Stomach (tissue), 8 donors: ENCODE measurements at regions not wholly inside any gene's neighbourhood (a gene's known extent, or its start where the extent isn't known, plus 50 kb on each side); places are given as distances from the start of the nearest gene placed in this dataset.

Source experiments
- DNase-seq, 2 donors: peaks; one replicate each; pipeline versions ENCODE4 v3.0.0 to v3.0.0-alpha.2; 2013 to 2019
- H3K27ac ChIP-seq, 5 donors: fragments of 200-600 bp in 4 of 5; sonication (generic) in 4 of 5; one replicate each; pipeline ENCODE4 v1.5.1; 2013 to 2019; ENCODE audit warnings: mild to moderate bottlenecking in 1 of 5, moderate library complexity in 1 of 5
- H3K27me3 ChIP-seq, 3 donors: fragments of 200-600 bp; sonication (generic); one replicate each; pipeline ENCODE4 v1.5.1; 2017 to 2019; ENCODE audit warnings: mixed run types in 1 of 3
- H3K36me3 ChIP-seq, 4 donors: fragments of 200-600 bp; sonication (generic); 1 replicate in 3 of 4; 2 replicates in 1 of 4; pipeline ENCODE4 v1.5.1; 2016 to 2019
- H3K4me1 ChIP-seq, 4 donors: fragments of 200-600 bp; sonication (generic); one replicate each; pipeline ENCODE4 v1.5.1; 2016 to 2019
- H3K4me3 ChIP-seq, 4 donors: fragments of 200-600 bp; sonication (generic) in 3 of 4; one replicate each; pipeline ENCODE4 v1.5.1; 2016 to 2019; ENCODE audit warnings: mild to moderate bottlenecking in 1 of 4
- H3K9me3 ChIP-seq, 4 donors: fragments of 200-600 bp; sonication (generic); one replicate each; pipeline ENCODE4 v1.5.1; 2016 to 2019
- CTCF ChIP-seq, 7 experiments: fragments of 450-650 bp in 4 of 7; fragments of 200-600 bp in 3 of 7; sonication (generic) in 3 of 7; IDR thresholded peaks; one replicate each; pipeline ENCODE4 v1.5.1; 2016 to 2019; ENCODE audit warnings: antibody characterized with exemption in 7 of 7, control low read depth in 2 of 7, mild to moderate bottlenecking in 1 of 7
- EP300 ChIP-seq: sonication (generic); formaldehyde crosslinking; IDR thresholded peaks from one replicate; pipeline ENCODE4 v1.6.1; 2017; ENCODE audit warnings: antibody characterized with exemption
- POLR2A ChIP-seq, 4 donors: fragments of 450-650 bp; IDR thresholded peaks; one replicate each; pipeline ENCODE4 v1.6.1; 2016; ENCODE audit warnings: antibody characterized with exemption in 4 of 4, control low read depth in 2 of 4, mild to moderate bottlenecking in 1 of 4, moderate library complexity in 1 of 4
- POLR2AphosphoS5 ChIP-seq, 3 donors: sonication (generic); formaldehyde crosslinking; IDR thresholded peaks; one replicate each; pipeline ENCODE4 v1.6.1; 2016; ENCODE audit warnings: antibody characterized with exemption in 3 of 3
- WGBS, 5 donors: extraction: QIAGEN DNeasy Blood & Tissue Kit in 3 of 5; methylation state at CpG; one replicate each; pipeline versions ENCODE4 v1.1.5 to v1.1.7; 2013 to 2018; 5-methylcytosine and 5-hydroxymethylcytosine counted together
- intact Hi-C: fragments of 100-400 bp; cut with DNase I; formaldehyde crosslinking; loops from one replicate; pipeline ENCODE4 v1.15.1; 2023; ENCODE audit warnings: low total_unique reads
- donor health status: healthy with polysubstance abuse.
- donor health status: Bipolar disorder and iron deficiency.
- donor health status: healthy.

- no peaks in the 10 kb centered on the region for H3K36me3 ChIP-seq
- TF ChIP-seq EP300 = no peak
- no peak for TF ChIP-seq POLR2A (IDR thresholded peaks at IDR 0.05)
- no peak for TF ChIP-seq POLR2AphosphoS5 (IDR thresholded peaks at IDR 0.05)
- no peak for TF ChIP-seq CTCF (IDR thresholded peaks at IDR 0.05)
- intact Hi-C loops = no loop called here
- peaks cover 0 to 15% (median 9%) of the 10 kb centered on the region in 4 donors for H3K9me3 ChIP-seq
- H3K27me3 ChIP-seq = no peaks in the 10 kb centered on the region
- H3K4me3 ChIP-seq = no peak overlapping the region
- no peak overlapping the region for H3K27ac ChIP-seq
- no peak for DNase-seq
- WGBS, 5 donors = 84 to 96% (median 87%) methylated on average over 2 of the region's 2 CpGs
- no peaks in the 10 kb centered on the region for H3K4me1 ChIP-seq
Measured at GRCh38 chr13:38216181-38216580, 133.5 kb upstream of the UFM1 start.

- no peak overlapping the region for H3K4me3 ChIP-seq
- TF ChIP-seq POLR2A (IDR thresholded peaks at IDR 0.05) = no peak
- TF ChIP-seq POLR2AphosphoS5 (IDR thresholded peaks at IDR 0.05) = no peak
- no peak for TF ChIP-seq CTCF (IDR thresholded peaks at IDR 0.05)
- no peak for TF ChIP-seq EP300
- intact Hi-C loops = no loop called here
- no peaks in the 10 kb centered on the region for H3K27me3 ChIP-seq
- no peak for DNase-seq
- no peaks in the 10 kb centered on the region for H3K4me1 ChIP-seq
- peaks cover 0 to 16% (median 9%) of the 10 kb centered on the region in 4 donors for H3K9me3 ChIP-seq
- WGBS, 5 donors = 73 to 93% (median 90%) methylated on average over 1 of the region's 1 CpG
- H3K27ac ChIP-seq = no peak overlapping the region
- no peaks in the 10 kb centered on the region for H3K36me3 ChIP-seq
Measured at GRCh38 chr13:38213314-38213713, 136.3 kb upstream of the UFM1 start.

- H3K36me3 ChIP-seq = no peaks in the 10 kb centered on the region
- no peak for DNase-seq
- no peak overlapping the region for H3K27ac ChIP-seq
- TF ChIP-seq POLR2AphosphoS5 (IDR thresholded peaks at IDR 0.05) = no peak
- no peak for TF ChIP-seq EP300
- TF ChIP-seq POLR2A (IDR thresholded peaks at IDR 0.05) = no peak
- TF ChIP-seq CTCF (IDR thresholded peaks at IDR 0.05) = no peak
- intact Hi-C loops = no loop called here
- H3K4me1 ChIP-seq = no peaks in the 10 kb centered on the region
- no peaks in the 10 kb centered on the region for H3K27me3 ChIP-seq
- 47 to 84% (median 78%) methylated on average over 3 of the region's 3 CpGs for WGBS, 5 donors
- no peak overlapping the region for H3K4me3 ChIP-seq
- H3K9me3 ChIP-seq = peaks cover 0 to 16% (median 9%) of the 10 kb centered on the region in 4 donors
Measured at GRCh38 chr13:38210928-38211596, 138.6 kb upstream of the UFM1 start.

GRCh38 chr13:38204556-38204955 lies 145.1 kb upstream of the UFM1 start:
- TF ChIP-seq EP300 (no peak), CTCF (IDR thresholded peaks at IDR 0.05) (no peak), POLR2AphosphoS5 (IDR thresholded peaks at IDR 0.05) (no peak), POLR2A (IDR thresholded peaks at IDR 0.05) (no peak)
- intact Hi-C loops = no loop called here
- Histone ChIP-seq H3K27ac (no peak overlapping the region), H3K9me3 (no peaks in the 10 kb centered on the region), H3K4me3 (no peak overlapping the region), H3K27me3 (no peaks in the 10 kb centered on the region), H3K36me3 (no peaks in the 10 kb centered on the region), H3K4me1 (no peaks in the 10 kb centered on the region)
- no peak for DNase-seq
